ENCODE measurements at regions not wholly inside any gene's neighbourhood (a gene's known extent, or its start where the extent isn't known, plus 50 kb on each side); places are given as distances from the start of the nearest gene placed in this dataset.

DNA sequence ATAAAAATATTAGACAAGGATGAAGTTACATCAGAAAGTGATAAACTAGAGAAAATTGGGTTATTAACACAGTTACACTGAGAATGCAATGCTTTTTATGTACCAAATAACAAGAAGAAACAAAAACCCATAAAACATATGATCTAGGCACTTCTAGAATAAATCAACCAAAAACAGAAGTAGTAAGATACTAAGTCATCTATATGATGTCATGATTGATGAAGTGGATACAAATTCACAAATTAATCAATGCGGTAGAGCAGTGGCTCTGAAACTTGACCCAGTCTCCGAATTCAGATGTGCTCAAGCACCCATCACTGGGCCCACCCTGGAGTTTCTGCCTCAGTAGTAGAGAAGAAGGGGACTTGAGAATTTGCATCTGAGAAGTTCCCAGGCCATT, 112.1 kb upstream of the SSTR4 start:
- DNase-seq, result no peak

DNA sequence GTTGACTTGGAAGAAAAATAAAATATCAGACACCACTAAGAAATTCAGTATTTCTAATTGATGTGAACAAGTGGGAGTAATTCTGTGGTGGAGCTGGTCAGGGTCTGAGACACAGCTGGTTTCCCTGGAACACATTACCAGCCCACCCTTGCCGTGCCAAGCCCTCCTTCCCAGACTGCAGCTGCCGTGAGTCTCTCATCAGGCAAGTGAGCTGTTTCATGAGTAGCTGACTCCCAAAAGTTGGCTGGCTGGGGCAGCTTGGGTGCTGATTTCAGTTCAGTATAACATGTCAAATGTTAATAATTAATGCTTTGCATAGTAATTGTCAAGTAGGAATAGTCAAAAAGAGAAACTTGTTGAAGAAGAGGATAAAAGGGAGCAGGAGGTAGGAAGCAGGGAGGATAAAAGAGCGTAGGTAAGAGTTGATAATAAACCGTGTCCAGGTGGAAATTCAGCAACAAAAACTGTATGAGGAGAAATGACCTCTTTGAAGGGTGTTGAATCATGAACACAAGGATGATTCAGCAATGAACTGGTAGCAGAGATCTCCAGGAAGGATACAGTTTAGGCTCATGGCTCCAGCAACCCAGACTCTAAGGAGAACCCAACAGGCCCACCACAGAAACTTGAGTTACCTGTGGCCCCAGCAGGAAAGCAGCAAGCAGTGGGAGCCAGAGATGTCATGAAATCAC, 110.9 kb upstream of the SSTR4 start:
- no peak for DNase-seq

DNA sequence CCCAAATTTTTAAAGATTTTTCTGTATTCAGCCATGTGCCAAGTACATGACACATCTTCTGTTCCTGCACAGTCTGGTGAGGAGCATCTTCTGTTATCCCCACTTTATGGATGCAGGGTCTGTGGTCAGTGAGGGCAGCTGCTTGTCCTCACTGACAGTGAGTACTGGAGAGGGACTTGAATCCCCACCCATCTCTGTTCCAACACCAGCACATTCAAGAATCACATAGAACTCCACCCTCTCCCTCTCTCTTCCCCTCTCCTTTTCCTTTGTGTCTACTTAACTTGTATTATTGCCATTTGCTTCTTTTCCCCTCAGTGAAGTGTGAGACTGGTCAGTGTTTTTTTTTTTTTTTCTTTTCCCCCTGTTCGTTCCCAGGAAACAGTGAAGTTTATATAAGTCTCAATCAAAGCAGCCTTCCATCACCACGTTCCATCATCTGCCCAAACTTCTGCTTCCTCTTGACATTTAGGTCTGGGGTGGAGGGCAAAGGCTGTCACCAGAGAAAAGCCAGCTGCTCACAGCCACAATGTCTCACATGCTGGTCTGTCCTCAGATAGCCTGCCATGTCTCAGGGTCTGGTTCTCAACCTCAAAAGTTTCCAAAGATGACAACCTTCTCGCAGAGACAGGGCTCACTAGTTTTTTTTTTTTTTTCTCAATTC, 110.0 kb upstream of the SSTR4 start:
- DNase-seq, result no peak

DNA sequence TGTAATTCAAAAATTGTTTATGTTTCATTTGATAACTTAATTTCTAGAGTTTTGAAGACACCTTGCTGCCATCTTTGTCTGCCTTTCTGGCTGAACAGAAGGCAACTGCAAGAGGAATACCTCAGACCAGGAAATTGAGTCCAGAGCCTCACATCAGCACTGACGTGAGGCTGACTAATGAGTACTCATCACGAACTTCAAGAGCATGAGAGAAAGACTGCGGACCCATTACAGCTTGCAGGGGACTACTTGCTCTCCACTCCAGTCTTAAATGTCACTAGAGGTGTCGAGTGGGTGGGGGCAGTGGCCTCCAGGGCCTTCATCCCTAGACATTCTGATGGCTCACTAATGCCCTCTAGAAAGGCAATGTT, 109.5 kb upstream of the SSTR4 start:
- no peak for DNase-seq

DNA sequence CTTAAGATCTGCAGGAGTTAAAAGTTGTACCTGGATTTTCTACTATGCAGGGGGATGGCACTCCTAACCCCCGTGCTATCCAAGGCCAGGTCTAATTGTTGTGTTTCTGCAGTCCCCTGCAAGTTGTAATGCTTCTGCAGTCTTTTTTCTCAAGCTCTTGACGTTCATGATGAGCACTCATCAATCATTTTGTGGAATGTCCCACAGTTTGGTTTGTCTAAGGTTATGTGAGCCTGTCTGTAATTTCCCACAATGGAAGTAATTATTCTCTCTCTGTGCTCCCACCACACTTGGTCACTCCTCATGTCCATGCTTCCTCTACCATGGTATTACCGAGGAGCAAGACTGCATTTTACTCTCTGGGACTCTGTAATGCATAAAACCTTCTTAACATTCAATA, 107.6 kb upstream of the SSTR4 start:
- DNase-seq, result no peak

DNA sequence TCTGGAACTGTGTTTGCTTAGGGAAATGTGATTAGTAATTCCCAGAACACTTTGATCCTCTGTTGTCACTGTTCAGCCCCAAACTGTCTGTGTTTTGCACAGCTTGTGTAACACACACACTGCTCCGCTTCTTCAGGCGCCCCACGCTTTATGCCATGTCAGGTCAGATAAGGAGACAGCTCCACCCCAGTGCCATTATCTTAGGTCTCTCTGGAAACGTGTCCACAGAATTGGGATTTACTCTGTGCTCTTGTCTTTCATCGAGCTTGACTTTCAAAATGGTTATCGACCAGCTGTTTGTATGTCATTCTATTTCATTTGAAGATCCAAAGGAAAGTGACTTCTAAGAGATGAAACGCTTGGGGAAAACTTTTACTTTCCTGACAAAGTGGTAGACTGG, 106.4 kb upstream of the SSTR4 start:
- no peak for DNase-seq

DNA sequence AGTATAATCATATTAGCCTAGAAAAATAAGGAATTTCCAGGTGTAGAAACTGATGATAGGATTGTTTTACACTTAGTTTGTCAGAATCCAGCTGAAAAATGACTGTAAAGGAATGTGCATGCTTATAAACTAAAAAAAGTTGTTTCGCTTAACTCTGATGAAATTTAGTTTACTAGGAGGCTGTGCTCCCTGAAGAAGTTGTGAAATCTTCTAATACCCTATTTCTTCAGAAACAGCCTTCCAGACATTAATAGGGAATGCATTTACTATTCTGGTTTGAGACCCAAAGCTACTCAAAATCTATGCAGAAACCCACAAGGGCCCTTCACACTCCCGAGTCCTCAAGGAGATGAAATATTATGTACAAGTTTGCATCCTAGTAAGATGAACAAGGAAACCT, 105.5 kb upstream of the SSTR4 start:
- DNase-seq, result no peak

DNA sequence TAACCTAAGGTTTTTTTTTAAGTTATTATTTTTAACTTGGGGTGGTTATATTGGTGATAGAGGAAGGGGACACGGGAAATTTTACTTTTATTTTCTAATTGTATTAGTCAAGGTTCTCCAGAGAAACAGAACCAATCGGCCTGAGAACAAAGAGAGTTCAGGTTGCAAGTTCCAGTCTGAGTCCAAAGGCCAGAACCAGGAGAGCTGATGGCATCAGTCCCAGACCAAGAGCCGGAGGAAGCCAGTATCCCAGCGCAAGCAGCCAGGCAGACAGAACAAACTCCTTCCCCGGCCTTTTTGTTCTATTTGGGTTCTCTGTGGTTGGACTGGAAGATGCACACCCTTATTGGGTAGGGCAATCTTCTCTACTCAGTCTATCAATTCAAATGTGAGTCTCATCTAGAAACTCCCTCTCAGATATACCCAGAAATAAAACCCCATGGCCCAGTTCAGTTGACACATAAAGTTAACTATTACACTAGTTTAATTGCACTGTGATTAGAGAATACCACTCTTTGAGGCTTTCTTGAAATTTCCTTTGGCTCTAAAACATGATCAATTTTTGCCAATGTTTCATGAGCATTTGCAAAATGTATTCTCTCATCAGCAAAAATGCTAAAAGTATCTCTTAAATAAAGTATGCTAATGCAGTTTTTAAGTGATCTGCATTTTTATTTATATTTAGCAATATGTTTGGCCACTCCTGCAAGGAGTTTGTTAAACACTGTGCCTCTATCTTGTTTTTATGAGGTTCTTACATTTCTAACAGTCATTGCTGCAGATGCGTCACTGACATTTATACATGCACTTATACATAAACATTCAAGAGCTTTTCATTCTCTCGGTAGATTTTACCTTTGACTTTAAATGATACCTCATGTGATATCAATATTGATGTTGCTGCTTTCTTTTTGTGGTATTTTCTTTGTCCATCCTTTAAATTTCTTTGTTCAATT, 103.2 kb upstream of the SSTR4 start:
- DNase-seq, result no peak

DNA sequence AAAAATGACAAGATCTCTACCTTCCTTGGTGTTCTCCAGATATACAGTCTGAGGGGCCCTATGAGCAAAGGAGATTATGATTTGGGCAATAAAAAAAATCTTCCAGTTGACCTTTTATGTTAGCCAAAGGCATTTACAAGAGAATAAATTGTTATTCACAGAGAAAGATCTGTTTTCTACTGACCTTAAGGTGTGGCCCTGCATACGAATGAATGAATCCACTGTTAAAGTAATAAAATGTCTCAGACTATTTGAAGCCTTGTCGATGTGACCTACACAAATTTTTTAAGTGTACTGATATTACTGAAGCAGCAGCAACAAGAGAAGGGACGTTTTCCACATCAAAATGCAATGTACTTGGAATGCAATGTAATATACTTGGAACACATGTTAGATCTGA, 95.9 kb upstream of the SSTR4 start:
- no peak for DNase-seq

DNA sequence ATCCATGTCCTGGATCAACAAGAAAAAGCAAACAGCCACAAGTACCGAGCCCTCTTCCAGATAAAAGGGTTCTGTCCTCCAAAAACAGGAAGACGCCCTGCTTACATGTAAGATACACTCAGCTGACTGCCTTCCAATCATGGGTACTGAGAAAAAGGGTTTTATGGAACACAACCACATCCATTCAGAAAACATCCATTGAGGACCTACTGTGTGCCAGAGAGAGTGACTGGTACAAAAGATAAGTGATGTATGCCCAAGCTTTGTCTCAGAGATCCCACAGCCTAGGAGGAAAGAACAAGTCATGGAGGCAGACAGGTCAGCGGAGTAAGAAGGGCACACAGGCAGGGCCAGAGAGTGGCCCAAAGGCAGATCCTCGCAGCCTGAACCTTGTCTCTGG, 94.8 kb upstream of the SSTR4 start:
- DNase-seq, result no peak

DNA sequence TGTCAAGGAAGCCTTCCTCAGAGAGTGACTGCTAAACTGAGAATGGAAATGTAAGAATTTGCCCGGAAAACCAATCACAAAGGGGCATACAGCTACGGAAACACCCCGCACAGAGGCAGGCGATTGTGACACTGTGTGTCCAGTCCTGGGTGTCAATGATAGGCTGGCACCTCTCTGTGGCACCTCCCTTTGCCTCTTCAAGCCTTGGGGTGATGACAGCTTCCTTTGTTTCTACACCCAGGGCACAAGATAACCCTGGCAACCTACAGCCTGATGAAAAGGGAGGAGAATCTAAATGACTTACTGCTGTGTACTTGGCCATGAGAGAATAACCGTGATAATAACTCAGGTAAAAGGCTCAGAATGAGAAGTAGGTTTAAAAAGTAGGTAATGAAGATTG, 93.6 kb upstream of the SSTR4 start:
- no peak for DNase-seq

DNA sequence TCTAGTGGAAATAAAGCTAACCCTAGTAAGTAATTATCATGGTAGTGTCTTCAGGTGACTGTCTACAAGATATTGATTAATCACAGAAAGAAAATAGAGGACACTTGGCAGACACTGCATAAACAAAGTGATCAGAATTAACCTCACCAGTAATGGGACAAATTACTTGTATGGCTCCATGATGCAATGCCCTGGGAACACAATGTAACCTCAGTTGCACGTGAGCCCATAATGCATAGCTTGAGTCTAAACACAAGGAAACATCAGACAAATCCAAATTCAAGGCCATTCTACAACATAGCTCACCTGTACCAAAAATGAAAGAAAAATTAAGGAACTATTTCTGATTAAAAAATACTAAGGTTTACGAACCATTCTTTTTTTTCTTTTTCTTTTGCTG, 92.4 kb upstream of the SSTR4 start:
- DNase-seq, result no peak

DNA sequence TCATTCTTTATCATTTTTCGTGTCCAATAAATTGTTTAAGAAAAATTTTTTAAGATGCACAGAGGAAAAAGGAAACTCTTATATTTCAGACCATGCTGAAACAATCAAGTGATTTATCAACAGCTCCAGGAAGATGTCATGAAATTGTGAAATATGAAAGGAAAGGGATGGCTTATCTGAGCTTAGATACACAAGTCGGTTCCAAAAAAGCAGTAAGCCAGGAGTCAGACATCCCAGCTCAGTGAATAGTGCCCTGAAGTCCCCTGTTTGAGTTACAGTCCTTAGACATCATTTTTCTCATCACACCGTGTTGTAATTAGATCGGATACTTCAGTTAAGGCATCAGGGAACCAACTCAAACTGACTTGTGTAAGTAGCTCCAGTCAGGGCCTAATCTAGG, 91.0 kb upstream of the SSTR4 start:
- no peak for DNase-seq

DNA sequence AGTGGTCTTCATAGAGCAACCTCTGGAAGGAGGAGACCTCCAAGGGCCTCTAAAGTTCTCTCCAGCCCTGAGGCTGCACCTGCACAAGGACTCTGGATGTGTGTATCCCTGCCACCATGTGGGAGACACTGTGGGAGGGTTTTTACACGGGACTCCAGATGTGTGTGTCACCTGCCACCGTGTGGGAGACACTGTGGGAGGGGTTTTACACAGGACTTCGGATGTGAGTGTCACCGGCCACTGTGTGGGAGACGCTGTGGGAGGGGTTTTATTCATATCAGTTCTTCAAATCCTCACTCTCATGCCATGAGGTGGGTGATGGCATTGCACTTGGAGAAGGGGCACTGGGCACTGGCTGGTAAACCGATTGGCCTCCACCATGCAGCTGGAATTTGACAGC, 90.2 kb upstream of the SSTR4 start:
- DNase-seq, result no peak

DNA sequence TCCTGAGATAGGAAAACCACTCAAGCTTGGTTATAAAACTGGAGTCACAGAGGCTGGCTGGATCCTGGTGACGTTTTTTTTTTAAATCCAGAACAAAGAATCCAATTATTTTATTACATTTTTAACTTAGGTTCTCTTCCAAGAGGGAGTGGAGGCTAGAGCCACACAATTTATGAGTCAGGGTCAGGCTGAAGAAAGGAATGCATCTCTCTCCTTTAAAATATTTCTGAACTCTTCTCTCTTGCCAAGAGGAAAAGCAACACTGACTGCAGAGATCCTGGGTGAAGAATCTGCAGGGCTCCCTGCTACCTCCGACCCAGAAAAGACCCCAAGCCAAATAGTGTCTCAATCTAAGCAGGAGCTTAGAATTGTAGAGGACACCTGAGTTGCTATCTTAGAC, 88.5 kb upstream of the SSTR4 start:
- DNase-seq, result no peak

DNA sequence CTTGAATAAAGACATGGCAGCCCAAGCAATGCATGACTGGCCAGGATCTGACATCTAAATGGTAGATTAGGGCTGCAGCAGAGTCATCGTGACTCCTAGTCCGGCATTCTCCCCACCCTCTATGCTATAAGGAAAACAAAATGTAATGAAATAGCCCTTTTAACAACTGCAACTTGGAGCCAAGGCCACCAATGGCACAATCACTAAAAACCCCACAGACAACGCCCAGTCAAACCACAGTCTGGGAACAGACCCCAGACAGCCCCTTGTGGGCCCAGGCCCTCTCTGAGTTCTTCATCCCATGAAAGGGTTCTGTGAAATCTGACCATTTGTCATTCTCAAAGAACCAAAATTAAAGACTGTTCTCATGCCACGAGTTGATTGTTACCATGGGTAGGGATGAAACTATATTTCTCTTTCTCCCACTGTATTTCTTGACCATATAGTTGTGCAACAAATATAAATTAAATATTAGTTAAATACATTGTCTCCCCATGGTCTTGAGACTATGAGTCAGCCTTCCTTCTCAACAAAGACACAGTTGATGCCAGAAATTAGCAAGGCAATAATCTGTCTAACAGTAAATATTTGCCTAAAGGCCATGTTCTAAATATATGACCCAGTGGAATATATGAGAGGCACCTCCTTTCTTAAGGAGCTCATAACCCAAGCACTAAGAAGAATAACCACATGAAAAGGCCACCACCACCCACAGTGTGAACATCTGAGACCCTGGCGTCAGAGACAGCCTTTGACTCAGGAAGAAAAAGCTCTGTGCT, 85.6 kb upstream of the SSTR4 start:
- DNase-seq, result no peak

DNA sequence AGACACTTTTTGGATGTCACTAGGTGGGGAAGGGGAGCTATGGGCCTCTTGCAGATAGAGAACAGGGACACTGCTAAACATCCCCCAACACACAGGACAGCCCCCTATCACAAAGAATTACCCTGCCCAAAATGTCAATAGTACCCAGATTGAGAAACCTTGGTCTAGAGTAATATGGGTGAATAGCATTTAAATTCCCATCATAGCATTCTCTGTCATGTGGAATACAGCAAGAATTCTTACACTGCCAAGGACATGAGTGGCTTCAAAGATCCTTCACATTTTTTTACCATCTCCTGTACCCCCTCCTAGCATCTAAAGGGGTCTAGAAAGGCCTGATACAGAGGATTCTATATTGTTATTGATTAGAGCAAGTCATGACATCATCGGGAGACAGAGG, 83.1 kb upstream of the SSTR4 start:
- no peak for DNase-seq

DNA sequence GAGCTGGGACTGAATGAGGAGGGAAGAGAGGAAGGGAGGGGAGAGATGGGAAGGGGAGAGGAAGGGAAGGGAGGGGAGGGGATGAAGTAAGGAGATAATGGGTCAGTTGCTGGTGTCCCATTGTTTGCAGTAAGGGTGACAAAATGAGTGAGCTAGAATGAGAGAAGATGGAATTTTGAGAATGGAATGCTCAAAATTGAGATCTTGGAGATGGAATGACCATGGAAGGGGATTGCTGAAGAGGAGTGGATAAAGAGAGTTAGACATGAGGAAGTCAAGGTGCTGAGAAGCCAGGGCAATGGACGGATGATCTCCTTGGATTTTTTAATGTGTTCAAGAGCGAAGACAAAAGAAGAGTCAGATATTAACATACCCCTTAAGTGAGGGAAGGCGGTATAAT, 80.5 kb upstream of the SSTR4 start:
- DNase-seq, result no peak

DNA sequence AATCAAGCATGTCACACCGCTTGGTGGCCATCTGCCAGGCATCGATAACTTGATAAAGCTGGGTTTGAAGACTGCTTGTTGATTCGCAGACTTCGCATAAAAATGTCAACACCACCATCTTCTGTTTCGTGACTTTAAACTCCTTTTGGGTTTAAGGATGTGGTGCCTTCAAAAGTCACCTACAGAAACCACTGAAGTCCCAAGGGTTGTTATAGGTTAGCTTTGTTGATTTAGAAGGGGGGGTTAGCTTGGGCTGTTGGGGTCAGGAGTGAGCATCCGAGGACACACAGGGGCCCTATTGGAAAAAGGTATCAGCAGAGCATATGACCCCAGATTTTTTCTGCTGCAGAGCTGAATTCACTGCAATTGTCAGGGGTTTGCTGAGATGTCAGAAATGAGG, 76.7 kb upstream of the SSTR4 start:
- no peak for DNase-seq

DNA sequence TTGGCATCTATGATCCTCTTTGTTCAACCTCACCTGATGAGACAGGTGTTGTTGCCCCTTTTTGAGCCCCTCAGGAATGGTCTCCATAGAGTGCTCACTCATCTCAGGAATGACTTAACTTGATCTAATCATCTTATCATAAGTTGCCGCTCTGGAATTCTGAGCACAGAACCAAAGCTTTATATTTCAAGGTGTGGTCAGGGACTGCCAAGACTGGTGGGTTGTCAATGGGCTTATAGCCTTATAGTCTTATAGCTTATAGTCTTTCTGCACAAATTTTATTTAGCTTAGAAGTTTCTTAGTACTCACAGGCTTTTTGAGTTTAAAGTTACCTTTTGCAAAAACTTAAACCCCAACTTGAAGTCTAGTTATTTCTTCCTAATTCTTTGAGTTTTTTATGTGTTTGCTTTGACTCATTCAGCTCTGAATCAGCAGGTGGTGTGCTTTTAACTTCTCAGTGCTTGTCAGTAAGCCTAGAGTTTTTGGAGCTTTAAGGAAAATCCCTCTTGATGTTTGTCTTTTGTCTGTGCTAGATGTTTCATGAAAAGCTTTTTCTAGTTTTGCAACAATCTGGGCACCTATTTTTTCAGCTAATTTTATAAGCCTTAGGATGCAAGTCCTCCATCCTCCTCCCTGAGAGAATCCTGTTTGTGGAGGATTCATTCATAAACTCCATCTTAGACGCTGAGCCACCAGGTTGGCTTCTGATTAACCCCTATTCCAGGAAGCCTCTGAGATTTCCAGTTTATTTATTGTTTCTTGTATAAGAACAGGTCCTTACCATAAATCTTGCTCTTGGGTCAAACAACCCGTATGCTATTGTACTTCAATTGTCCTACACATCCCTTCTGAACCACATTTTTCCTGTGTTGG, 72.3 kb upstream of the SSTR4 start:
- no peak for DNase-seq

DNA sequence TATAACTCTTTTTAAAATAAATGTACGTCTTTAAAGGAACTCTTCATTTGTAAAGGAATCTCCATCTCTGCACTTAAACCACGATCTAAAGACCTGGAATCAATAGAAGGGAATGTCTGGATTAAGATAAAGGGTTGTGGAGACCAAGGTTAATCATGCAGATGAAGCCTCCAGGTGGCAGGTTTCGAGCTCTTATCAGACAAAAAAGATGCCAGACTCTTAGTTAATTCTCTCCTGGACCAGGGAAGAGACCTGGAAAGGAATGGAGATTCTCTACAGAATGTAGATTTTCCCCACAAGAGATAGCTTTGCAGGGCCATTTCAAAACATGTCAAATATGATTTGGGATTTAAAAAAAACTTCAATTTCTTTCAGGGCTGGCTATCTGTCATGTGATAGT, 71.5 kb upstream of the SSTR4 start:
- no peak for DNase-seq

DNA sequence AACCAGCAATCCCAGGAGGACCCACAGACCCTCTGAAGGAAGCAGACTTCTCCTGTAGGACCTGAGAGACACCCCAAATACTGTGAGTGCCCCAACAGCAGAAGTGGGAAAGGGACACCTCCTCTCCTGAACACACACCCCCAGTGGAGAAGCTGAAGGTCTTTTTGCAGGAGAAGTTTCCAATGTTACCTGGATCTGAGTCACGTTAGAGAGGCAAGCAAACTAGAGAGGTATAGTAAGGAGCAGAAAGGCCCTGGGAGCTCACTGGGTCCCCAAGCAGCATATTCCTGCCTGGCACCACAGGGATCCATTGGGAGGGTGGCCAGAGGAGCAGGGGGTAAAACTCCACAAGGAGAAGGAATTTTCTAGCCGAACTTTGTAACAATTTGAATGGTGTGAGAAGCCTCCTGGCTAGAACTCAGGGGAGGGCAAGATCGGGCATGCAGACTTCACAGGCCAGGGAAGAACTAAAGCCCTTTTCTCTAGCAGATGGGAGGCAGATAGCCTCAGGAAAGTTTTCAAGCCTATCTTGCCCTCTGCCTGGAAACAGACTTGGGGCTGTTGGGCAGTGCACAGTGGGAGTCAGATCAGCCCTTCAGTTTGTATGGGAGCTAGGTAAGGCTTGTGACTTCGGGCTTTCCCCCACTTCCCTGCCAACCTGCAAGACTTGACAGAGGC, 68.2 kb upstream of the SSTR4 start:
- no peak for DNase-seq
